HG02840 (cell line): ENCODE measurements at regions not wholly inside any gene's neighbourhood (a gene's known extent, or its start where the extent isn't known, plus 50 kb on each side); places are given as distances from the start of the nearest gene placed in this dataset.
A peak's percentile ranks its signal among the peaks of the same experiment; 100 is the strongest.

ENCODE experiments used
- ATAC-seq: cut with Tn5 transposase; IDR thresholded peaks from one replicate; pipeline ENCODE4 v1.9.1; 2021; ENCODE audit warnings: mild to moderate bottlenecking, moderate library complexity, moderate number of reproducible peaks; ENCODE audit not compliant: unreplicated experiment, low FRiP score

GRCh38 chr12:124505001-124505818, 62.2 kb downstream of the NCOR2 start:
- no peak for ATAC-seq

GRCh38 chr12:124504273-124505000, 63.0 kb downstream of the NCOR2 start:
- ATAC-seq: no peak

GRCh38 chr12:124503305-124503704, 64.1 kb downstream of the NCOR2 start:
- no peak for ATAC-seq

GRCh38 chr12:124502379-124502778, 65.0 kb downstream of the NCOR2 start:
- no peak for ATAC-seq

GRCh38 chr12:124501827-124502226, 65.6 kb downstream of the NCOR2 start:
- no peak for ATAC-seq

GRCh38 chr12:124501112-124501561, 66.3 kb downstream of the NCOR2 start:
- no peak for ATAC-seq

- ATAC-seq: no peak
Observed at GRCh38 chr12:124499898-124500244, 67.5 kb downstream of the NCOR2 start.

- no peak for ATAC-seq
Observed at GRCh38 chr12:124499190-124499753, 68.1 kb downstream of the NCOR2 start.

- ATAC-seq: no peak
Observed at GRCh38 chr12:124498275-124499189, 68.9 kb downstream of the NCOR2 start.

- ATAC-seq: no peak
Observed at GRCh38 chr12:124497658-124498057, 69.8 kb downstream of the NCOR2 start.

GRCh38 chr12:124497039-124497438, 70.4 kb downstream of the NCOR2 start:
- no peak for ATAC-seq

GRCh38 chr12:124496584-124496983, 70.8 kb downstream of the NCOR2 start:
- ATAC-seq: no peak

GRCh38 chr12:124495194-124495983, 72.0 kb downstream of the NCOR2 start:
- ATAC-seq: no peak

GRCh38 chr12:124494751-124495129, 72.7 kb downstream of the NCOR2 start:
- no peak for ATAC-seq

GRCh38 chr12:124493809-124494750, 73.3 kb downstream of the NCOR2 start:
- ATAC-seq: peak; percentile 88

GRCh38 chr12:124492879-124493808, 74.3 kb downstream of the NCOR2 start:
- no peak for ATAC-seq

- no peak for ATAC-seq
Observed at GRCh38 chr12:124491856-124492420, 75.5 kb downstream of the NCOR2 start.
